ENCODE measurements at regions not wholly inside any gene's neighbourhood (a gene's known extent, or its start where the extent isn't known, plus 50 kb on each side); places are given as distances from the start of the nearest gene placed in this dataset.

DNA sequence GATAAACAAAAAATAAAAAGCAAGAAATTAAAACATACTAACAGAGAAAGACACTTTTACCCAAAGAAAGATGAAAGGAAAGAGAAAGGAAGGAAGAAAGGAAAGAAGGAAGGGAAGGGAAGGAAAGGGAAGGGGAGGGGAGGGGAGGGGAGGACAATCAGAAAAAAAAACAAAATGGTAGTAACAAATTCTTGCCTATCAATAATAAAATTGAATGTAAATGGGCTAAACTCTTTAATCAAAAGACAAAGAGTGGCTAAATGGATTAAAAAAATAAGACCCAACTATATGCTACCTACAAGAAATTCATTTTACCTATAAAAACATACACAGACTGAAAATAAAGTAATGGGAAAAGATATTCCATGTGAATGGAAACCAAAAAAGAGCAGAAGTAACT lies 372.9 kb upstream of the NFIA start:
- Histone ChIP-seq H3K4me1 (no peaks in the 10 kb centered on the region), H3K27me3 (ENCODE audit: insufficient read depth in 3 of 3, low read length in 2 of 3) (no peaks in the 10 kb centered on the region), H3K36me3 (ENCODE audit: insufficient read depth in 1 of 2, low read depth in 1 of 2) (no peaks in the 10 kb centered on the region), H3K9me3 (peaks cover 6% of the 10 kb centered on the region), H3K4me3 (no peak overlapping the region), H3K27ac (no peak overlapping the region)
- DNase-seq (no peak), ATAC-seq (no peak)
- intact Hi-C loops (cut with DNase I) = no loop called here
- TF ChIP-seq, protein P1, sequence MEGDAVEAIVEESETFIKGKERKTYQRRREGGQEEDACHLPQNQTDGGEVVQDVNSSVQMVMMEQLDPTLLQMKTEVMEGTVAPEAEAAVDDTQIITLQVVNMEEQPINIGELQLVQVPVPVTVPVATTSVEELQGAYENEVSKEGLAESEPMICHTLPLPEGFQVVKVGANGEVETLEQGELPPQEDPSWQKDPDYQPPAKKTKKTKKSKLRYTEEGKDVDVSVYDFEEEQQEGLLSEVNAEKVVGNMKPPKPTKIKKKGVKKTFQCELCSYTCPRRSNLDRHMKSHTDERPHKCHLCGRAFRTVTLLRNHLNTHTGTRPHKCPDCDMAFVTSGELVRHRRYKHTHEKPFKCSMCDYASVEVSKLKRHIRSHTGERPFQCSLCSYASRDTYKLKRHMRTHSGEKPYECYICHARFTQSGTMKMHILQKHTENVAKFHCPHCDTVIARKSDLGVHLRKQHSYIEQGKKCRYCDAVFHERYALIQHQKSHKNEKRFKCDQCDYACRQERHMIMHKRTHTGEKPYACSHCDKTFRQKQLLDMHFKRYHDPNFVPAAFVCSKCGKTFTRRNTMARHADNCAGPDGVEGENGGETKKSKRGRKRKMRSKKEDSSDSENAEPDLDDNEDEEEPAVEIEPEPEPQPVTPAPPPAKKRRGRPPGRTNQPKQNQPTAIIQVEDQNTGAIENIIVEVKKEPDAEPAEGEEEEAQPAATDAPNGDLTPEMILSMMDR (IDR thresholded peaks at IDR 0.05) = no peak

DNA sequence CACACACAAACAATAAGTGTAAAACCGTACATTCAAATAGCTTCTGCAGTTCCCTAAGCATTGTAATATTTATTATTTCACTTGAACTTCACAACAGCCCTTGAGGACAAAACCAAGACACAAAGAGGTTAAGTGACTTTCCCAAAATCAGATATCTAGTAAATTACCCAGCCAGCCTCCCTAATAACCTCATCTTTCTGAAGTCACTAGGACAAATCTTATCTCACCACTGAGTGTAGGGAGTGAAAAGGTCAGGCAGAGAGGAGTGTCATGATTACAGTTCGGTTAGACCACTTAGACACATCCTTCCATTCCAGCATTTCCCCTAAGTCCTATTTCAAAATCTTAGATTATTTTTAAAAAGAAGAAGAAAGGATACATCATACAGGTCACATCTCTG lies 377.3 kb upstream of the NFIA start:
- H3K4me3 ChIP-seq = no peak overlapping the region
- ATAC-seq = no peak
- DNase-seq = no peak
- H3K9me3 ChIP-seq = no peaks in the 10 kb centered on the region
- H3K36me3 ChIP-seq (ENCODE audit: insufficient read depth in 1 of 2, low read depth in 1 of 2) = no peaks in the 10 kb centered on the region
- H3K27ac ChIP-seq = no peak overlapping the region
- H3K4me1 ChIP-seq = no peaks in the 10 kb centered on the region
- H3K27me3 ChIP-seq (ENCODE audit: insufficient read depth in 3 of 3, low read length in 2 of 3) = no peaks in the 10 kb centered on the region
- intact Hi-C loops (cut with DNase I) = no loop called here
- TF ChIP-seq, protein P1 (IDR thresholded peaks at IDR 0.05) = no peak
- 59 to 88% (median 85%) methylated on average over 2 of the region's 2 CpGs for WGBS, 3 donors

DNA sequence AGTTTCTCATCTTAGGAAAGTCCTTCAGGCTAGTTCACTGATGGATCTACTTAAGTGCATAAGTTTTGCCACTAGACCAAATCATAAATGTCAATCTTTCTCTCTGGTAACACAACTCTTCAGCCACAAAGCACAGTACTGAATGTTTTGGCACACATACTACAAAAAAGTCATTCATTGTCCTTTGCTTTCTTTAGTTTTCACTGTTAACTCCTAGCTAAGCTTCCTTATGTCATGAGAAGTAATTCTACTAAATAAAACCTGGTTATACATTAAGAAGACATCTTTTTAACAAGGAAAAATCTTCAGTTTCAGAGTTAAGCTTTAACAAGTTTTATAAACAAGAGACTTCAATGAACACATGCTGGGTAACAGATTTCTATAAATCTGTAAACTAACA lies 379.2 kb upstream of the NFIA start:
- Histone ChIP-seq H3K27ac (no peak overlapping the region), H3K27me3 (ENCODE audit: insufficient read depth in 3 of 3, low read length in 2 of 3) (no peaks in the 10 kb centered on the region), H3K36me3 (ENCODE audit: insufficient read depth in 1 of 2, low read depth in 1 of 2) (no peaks in the 10 kb centered on the region), H3K9me3 (no peaks in the 10 kb centered on the region), H3K4me3 (no peak overlapping the region), H3K4me1 (no peaks in the 10 kb centered on the region)
- intact Hi-C loops (cut with DNase I) = no loop called here
- ATAC-seq (no peak), DNase-seq (no peak)
- TF ChIP-seq, protein P1 (IDR thresholded peaks at IDR 0.05) = no peak

DNA sequence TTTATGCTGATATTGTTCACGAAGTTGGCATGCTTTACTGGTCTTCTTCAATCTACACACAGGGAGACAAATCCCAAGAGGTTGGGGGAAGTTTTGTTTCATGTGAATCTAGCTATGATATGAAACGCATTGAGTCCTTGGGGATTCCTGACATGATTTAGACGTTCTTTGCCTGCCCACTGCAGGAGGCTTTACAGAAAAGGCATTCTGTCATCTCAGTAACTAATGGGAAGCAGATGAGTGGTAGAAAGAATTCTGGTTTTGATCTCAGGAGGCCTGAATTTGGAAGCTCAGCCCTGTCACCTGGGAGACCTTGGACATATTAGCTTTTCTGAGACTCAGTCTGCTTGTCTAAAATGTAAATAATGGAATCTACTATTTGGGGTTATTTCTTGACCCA lies 383.0 kb upstream of the NFIA start:
- TF ChIP-seq, protein P1 (IDR thresholded peaks at IDR 0.05) = no peak
- no peak for ATAC-seq
- no peaks in the 10 kb centered on the region for H3K9me3 ChIP-seq
- no peak overlapping the region for H3K4me3 ChIP-seq
- no peak for DNase-seq
- 53 to 60% (median 58%) methylated on average over 3 of the region's 3 CpGs for WGBS, 3 donors
- intact Hi-C loops (cut with DNase I) = no loop called here
- H3K36me3 ChIP-seq (ENCODE audit: insufficient read depth in 1 of 2, low read depth in 1 of 2) = no peaks in the 10 kb centered on the region
- H3K27me3 ChIP-seq (ENCODE audit: insufficient read depth in 3 of 3, low read length in 2 of 3) = no peaks in the 10 kb centered on the region
- H3K27ac ChIP-seq = no peak overlapping the region
- no peaks in the 10 kb centered on the region for H3K4me1 ChIP-seq

DNA sequence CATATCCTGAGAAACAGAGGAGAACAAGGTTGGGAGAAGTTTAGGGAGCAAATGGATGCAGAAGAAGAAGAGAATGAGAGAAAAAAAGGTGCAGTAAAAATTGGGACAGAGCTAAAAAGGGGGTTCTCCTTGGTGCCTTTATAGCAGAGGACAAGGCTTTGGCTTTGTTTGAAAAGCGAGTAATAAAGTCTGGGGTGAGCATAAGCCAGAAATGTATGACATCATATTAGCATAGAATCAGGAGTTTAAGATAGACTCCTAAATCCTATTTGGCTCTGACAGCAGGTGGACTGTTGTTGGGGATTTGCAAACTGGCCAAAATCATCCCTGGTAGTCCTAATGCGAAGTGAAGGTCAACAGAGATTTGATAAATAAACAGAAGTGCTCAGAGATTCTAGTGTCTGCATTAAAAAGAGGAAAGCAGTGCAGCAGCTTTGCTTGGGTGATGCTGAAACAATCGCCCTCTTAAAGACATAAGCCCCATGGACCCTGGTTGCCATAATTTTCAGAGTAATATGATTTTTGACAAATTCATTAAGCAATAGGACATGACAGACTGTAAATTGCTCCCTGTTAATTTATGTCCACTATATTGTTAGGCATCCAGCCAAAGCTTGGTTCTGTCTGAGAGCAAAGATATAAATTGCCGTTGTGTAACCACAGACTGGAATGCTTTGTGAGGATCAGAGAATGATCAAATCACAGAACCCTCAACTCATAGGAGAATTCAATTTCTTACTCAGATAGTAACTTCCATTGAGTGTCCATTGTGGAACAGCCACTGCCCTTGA lies 385.0 kb upstream of the NFIA start:
- Histone ChIP-seq H3K27ac (no peak overlapping the region), H3K4me1 (no peaks in the 10 kb centered on the region), H3K27me3 (ENCODE audit: insufficient read depth in 3 of 3, low read length in 2 of 3) (no peaks in the 10 kb centered on the region), H3K9me3 (no peaks in the 10 kb centered on the region), H3K36me3 (ENCODE audit: insufficient read depth in 1 of 2, low read depth in 1 of 2) (no peaks in the 10 kb centered on the region), H3K4me3 (no peak overlapping the region)
- DNase-seq (no peak), ATAC-seq (no peak)
- TF ChIP-seq, protein P1 (IDR thresholded peaks at IDR 0.05) = no peak
- 56 to 57% (median 57%) methylated on average over 4 of the region's 4 CpGs for WGBS, 3 donors
- intact Hi-C loops (cut with DNase I) = no loop called here

Measured in psoas muscle (tissue), 7 donors.